Thoracic aorta (tissue), 2 donors: ENCODE measurements at regions not wholly inside any gene's neighbourhood (a gene's known extent, or its start where the extent isn't known, plus 50 kb on each side); places are given as distances from the start of the nearest gene placed in this dataset.

Experiments
- ATAC-seq: fragments of 150-250 bp; one replicate; pipeline ENCODE4 v1.8.0; 2017; ENCODE audit warnings: low read depth; ENCODE audit not compliant: insufficient number of reproducible peaks, low FRiP score
- DNase-seq: peaks from one replicate; pipeline ENCODE4 v3.0.0-alpha.2; 2020; ENCODE audit warnings: low spot score
- H3K27ac ChIP-seq, 2 donors: fragments of 200-600 bp; sonication (generic); 1 replicate in 1 of 2; 2 replicates in 1 of 2; pipeline ENCODE4 v1.5.1; 2016; ENCODE audit warnings: mild to moderate bottlenecking in 2 of 2, moderate library complexity in 2 of 2
- H3K27me3 ChIP-seq: fragments of 200-600 bp; sonication (generic); replicated peaks from 2 replicates; pipeline ENCODE4 v1.6.0; 2016; ENCODE audit warnings: mild to moderate bottlenecking; ENCODE audit not compliant: insufficient read depth
- H3K36me3 ChIP-seq: fragments of 200-600 bp; sonication (generic); one replicate; pipeline ENCODE4 v1.5.1; 2016
- H3K4me1 ChIP-seq, 2 donors: fragments of 200-600 bp; sonication (generic); 1 replicate in 1 of 2; 2 replicates in 1 of 2; pipeline versions ENCODE4 v1.5.1 to v1.6.0; 2016; ENCODE audit warnings: low read depth in 2 of 2, mild to moderate bottlenecking in 1 of 2; ENCODE audit not compliant: control insufficient read depth in 1 of 2
- H3K4me3 ChIP-seq: fragments of 200-600 bp; sonication (generic); 2 replicates; pipeline ENCODE4 v1.5.1; 2016; ENCODE audit warnings: mild to moderate bottlenecking
- H3K9me3 ChIP-seq: fragments of 200-600 bp; sonication (generic); 2 replicates; pipeline ENCODE4 v1.5.1; 2016
- CTCF ChIP-seq: fragments of 200-600 bp; sonication (generic); IDR thresholded peaks from one replicate; pipeline ENCODE4 v1.5.1; 2019; ENCODE audit warnings: antibody characterized with exemption

GRCh38 chr2:129877289-129877741 is 102.2 kb upstream of the RAB6C start:
- Histone ChIP-seq H3K9me3 (no peaks in the 10 kb centered on the region), H3K4me1 (peaks cover 7 to 8% of the 10 kb centered on the region in 2 donors), H3K36me3 (no peaks in the 10 kb centered on the region), H3K4me3 (peak overlapping the region; percentile 97), H3K27ac (peak overlapping the region; percentile 69 to 70), H3K27me3 (no peaks in the 10 kb centered on the region)
- DNase-seq (peak; percentile 90), ATAC-seq (peak; percentile 85)
- no peak for TF ChIP-seq CTCF

GRCh38 chr2:129877795-129878775 is 101.4 kb upstream of the RAB6C start:
- peaks cover 7 to 8% of the 10 kb centered on the region in 2 donors for H3K4me1 ChIP-seq
- no peak for DNase-seq
- peak overlapping the region; percentile 71 for H3K4me3 ChIP-seq
- H3K27ac ChIP-seq = peak overlapping the region; percentile 72 to 77
- no peaks in the 10 kb centered on the region for H3K36me3 ChIP-seq
- H3K9me3 ChIP-seq = no peaks in the 10 kb centered on the region
- TF ChIP-seq CTCF = no peak
- ATAC-seq = peak; percentile 60
- H3K27me3 ChIP-seq = no peaks in the 10 kb centered on the region

- no peak for ATAC-seq
- Histone ChIP-seq H3K4me3 (no peak overlapping the region), H3K9me3 (no peaks in the 10 kb centered on the region), H3K4me1 (peaks cover 7 to 8% of the 10 kb centered on the region in 2 donors), H3K27me3 (no peaks in the 10 kb centered on the region), H3K36me3 (no peaks in the 10 kb centered on the region), H3K27ac (no peak overlapping the region)
- TF ChIP-seq CTCF = no peak
- no peak for DNase-seq
Observed at GRCh38 chr2:129879614-129880180, 99.8 kb upstream of the RAB6C start.

- Histone ChIP-seq H3K36me3 (no peaks in the 10 kb centered on the region), H3K4me1 (peaks cover 7 to 8% of the 10 kb centered on the region in 2 donors), H3K27me3 (no peaks in the 10 kb centered on the region), H3K4me3 (no peak overlapping the region), H3K9me3 (no peaks in the 10 kb centered on the region), H3K27ac (no peak overlapping the region)
- TF ChIP-seq CTCF = no peak
- DNase-seq (no peak), ATAC-seq (no peak)
Observed at GRCh38 chr2:129880309-129880708, 99.2 kb upstream of the RAB6C start.

- DNase-seq = no peak
- no peak for ATAC-seq
- H3K36me3 ChIP-seq = no peaks in the 10 kb centered on the region
- H3K9me3 ChIP-seq = no peaks in the 10 kb centered on the region
- TF ChIP-seq CTCF = no peak
- H3K27me3 ChIP-seq = no peaks in the 10 kb centered on the region
- H3K27ac ChIP-seq = no peak overlapping the region
- H3K4me3 ChIP-seq = no peak overlapping the region
- H3K4me1 ChIP-seq = peaks cover 7 to 8% of the 10 kb centered on the region in 2 donors
Observed at GRCh38 chr2:129880971-129881370, 98.5 kb upstream of the RAB6C start.
